Testis (tissue), 2 donors: ENCODE measurements at regions not wholly inside any gene's neighbourhood (a gene's known extent, or its start where the extent isn't known, plus 50 kb on each side); places are given as distances from the start of the nearest gene placed in this dataset.

ENCODE experiments used
- CTCF ChIP-seq, 3 experiments: fragments of 450-650 bp in 2 of 3; fragments of 200-600 bp in 1 of 3; sonication (generic) in 1 of 3; IDR thresholded peaks; one replicate each; pipeline ENCODE4 v1.5.1; 2016 to 2019; ENCODE audit warnings: antibody characterized with exemption in 3 of 3, mild to moderate bottlenecking in 2 of 3, moderate library complexity in 1 of 3
- POLR2A ChIP-seq: fragments of 450-650 bp; IDR thresholded peaks from one replicate; pipeline ENCODE4 v1.6.1; 2017; ENCODE audit warnings: antibody characterized with exemption, mild to moderate bottlenecking, moderate library complexity

- TF ChIP-seq CTCF (IDR thresholded peaks at IDR 0.05) (no peak), POLR2A (no peak)
Measured at GRCh38 chr5:145008876-145009530, 826.1 kb downstream of the PRELID2 start.
